ENCODE measurements at regions not wholly inside any gene's neighbourhood (a gene's known extent, or its start where the extent isn't known, plus 50 kb on each side); places are given as distances from the start of the nearest gene placed in this dataset.

DNA sequence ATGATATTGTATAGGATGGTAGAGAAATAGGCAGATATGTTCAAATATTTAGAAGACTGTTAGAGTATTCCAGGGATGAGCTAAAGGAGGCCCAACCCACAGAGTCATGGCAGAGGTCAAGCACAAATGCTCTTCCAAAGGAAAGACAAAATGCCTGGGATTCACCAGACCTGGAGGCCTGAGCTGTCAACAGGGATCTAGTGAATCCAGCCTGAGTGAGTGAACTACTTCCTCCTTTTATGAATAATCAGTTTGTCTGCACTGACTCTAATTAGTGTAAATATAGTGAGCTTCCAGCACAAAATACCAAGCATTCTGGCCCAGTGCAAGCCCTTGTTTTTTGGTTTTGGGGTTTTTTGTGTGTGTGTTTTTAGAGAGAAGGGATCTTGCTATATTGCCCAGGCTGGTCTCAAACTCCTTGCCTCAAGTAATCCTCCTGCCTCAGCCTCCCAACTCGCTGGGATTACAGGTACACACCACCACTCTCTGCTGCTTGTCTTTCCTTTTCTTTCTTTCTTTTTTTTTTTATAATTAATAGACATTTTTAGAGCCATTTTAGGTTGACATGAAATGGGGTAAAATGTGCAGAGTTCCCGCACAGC lies 244.4 kb downstream of the SKIDA1 start:
- TF ChIP-seq BACH1 (IDR thresholded peaks at IDR 0.05; ENCODE audit: low read length): no peak
- no peak for TF ChIP-seq CTCF (IDR thresholded peaks at IDR 0.05; ENCODE audit: control extremely low read depth in 1 of 3, insufficient read depth in 1 of 3, low read depth in 1 of 3, low read length in 3 of 3)
- no peak for TF ChIP-seq NRF1 (IDR thresholded peaks at IDR 0.05; ENCODE audit: low read depth, low read length)
- TF ChIP-seq RBBP5 (IDR thresholded peaks at IDR 0.05; ENCODE audit: borderline replicate concordance, low read depth, low read length): no peak
- no peak for TF ChIP-seq SP1 (IDR thresholded peaks at IDR 0.05; ENCODE audit: low read depth, low read length)
- no peak for TF ChIP-seq BCL11A (IDR thresholded peaks at IDR 0.05; ENCODE audit: low read depth in 2 of 2, low read length in 2 of 2)
